ENCODE measurements at regions not wholly inside any gene's neighbourhood (a gene's known extent, or its start where the extent isn't known, plus 50 kb on each side); places are given as distances from the start of the nearest gene placed in this dataset.

GRCh38 chr10:3264161-3264761 lies 91.7 kb upstream of the PITRM1 start:
- peak; percentile 99 for FAIRE-seq
- peak overlapping the region; percentile 82 for H3K27ac ChIP-seq (ENCODE audit: insufficient read depth, low read depth, low read length)
- H3K9me3 ChIP-seq (replicated peaks; ENCODE audit: control insufficient read depth, insufficient read depth, low read length): no peaks in the 10 kb centered on the region
- H3K9me1 ChIP-seq (replicated peaks; ENCODE audit: control insufficient read depth, extremely low read depth, insufficient read depth, low read length): no peaks in the 10 kb centered on the region
- peak overlapping the region; percentile 69 for H3K9ac ChIP-seq (replicated peaks; ENCODE audit: extremely low read depth, insufficient read depth, low read length)
- TSS peak; percentile 65 for BruUV-seq (replicated peaks)
- no peaks in the 10 kb centered on the region for H4K20me1 ChIP-seq (replicated peaks; ENCODE audit: control insufficient read depth, extremely low read depth, insufficient read depth, low read length)
- peak overlapping the region; percentile 74 for H2AFZ ChIP-seq (ENCODE audit: low read depth, low read length)
- no peaks in the 10 kb centered on the region for H3K27me3 ChIP-seq (ENCODE audit: control insufficient read depth in 2 of 2, insufficient read depth in 2 of 2, low read length in 2 of 2)
- peaks cover 39% of the 10 kb centered on the region for H3K4me1 ChIP-seq (ENCODE audit: control insufficient read depth, extremely low read depth, insufficient read depth, low read length)
- ChIA-PET POLR2A (interaction anchor here (1.3 kb wide), 1 partner anchor 8 kb away, joined by 4 read pairs; no protein-coding TSS in a partner anchor), CTCF (interaction anchor here (0.9 to 1.4 kb wide), 9 partner anchors 10 to 512 kb away, joined by 3 to 4 read pairs (median 3); no protein-coding TSS in a partner anchor)
- H3K4me3 ChIP-seq (replicated peaks in 1 of 3; ENCODE audit: insufficient read depth in 1 of 3, low read depth in 1 of 3, low read length in 3 of 3): no peak overlapping the region
- TF ChIP-seq GATA2 (IDR thresholded peaks at IDR 0.05; ENCODE audit: insufficient read depth, insufficient read length, low read depth, low read length) (no peak), MYC (IDR thresholded peaks at IDR 0.05; ENCODE audit: low read depth, low read length) (no peak), CTCF (IDR thresholded peaks at IDR 0.05; ENCODE audit: extremely low read depth in 1 of 2, insufficient read depth in 1 of 2, low read depth in 1 of 2, low read length in 2 of 2) (peak in 1 of 2 donors; percentile 12), EZH2 (IDR thresholded peaks at IDR 0.05; ENCODE audit: borderline replicate concordance, low read depth, low read length, severe bottlenecking) (no peak), MAX (IDR thresholded peaks at IDR 0.05; ENCODE audit: insufficient read depth, insufficient read length) (no peak), POLR2A (IDR thresholded peaks at IDR 0.05; ENCODE audit: low read depth, low read length) (no peak), JUN (IDR thresholded peaks at IDR 0.05; ENCODE audit: borderline replicate concordance, insufficient read depth, insufficient read length, low read depth) (peak; percentile 41), FOS (IDR thresholded peaks at IDR 0.05; ENCODE audit: borderline replicate concordance, insufficient read depth, low read length) (peak; percentile 44), POLR2AphosphoS5 (IDR thresholded peaks at IDR 0.05; ENCODE audit: insufficient read depth, low read depth, low read length) (no peak)
- peak; percentile 99 for DNase-seq (ENCODE audit: low read depth, low spot score)
- H3K36me3 ChIP-seq (ENCODE audit: control insufficient read depth in 2 of 2, extremely low read depth in 1 of 2, insufficient read depth in 2 of 2, low read length in 2 of 2): no peaks in the 10 kb centered on the region
- dilution Hi-C loops (cut with MboI; ENCODE audit: extremely low pct_ligation_motif_present, low sequenced_read_pairs) (no loop called here), intact Hi-C loops (cut with micrococcal nuclease) (loop anchor here (1.0 to 5.0 kb wide), 6 partner anchors 8 to 978 kb away; no protein-coding TSS in a partner anchor)
- H3K4me2 ChIP-seq (ENCODE audit: insufficient read depth, low read length): peak overlapping the region; percentile 37
- H3K79me2 ChIP-seq (ENCODE audit: control insufficient read depth, insufficient read depth, low read length): no peaks in the 10 kb centered on the region
